GM23248 (cell line): ENCODE measurements at regions not wholly inside any gene's neighbourhood (a gene's known extent, or its start where the extent isn't known, plus 50 kb on each side); places are given as distances from the start of the nearest gene placed in this dataset.

Experiments
- DNase-seq: peaks from one replicate; pipeline ENCODE4 v3.0.0-alpha.2; 2015
- H2AFZ ChIP-seq: fragments of 200-600 bp; sonication (generic); 2 replicates; pipeline ENCODE4 v1.6.1; 2016; ENCODE audit warnings: antibody characterized with exemption
- H3F3A ChIP-seq: fragments of 200-600 bp; sonication (generic); 2 replicates; pipeline ENCODE4 v1.6.1; 2016; ENCODE audit warnings: mild to moderate bottlenecking, antibody characterized with exemption, mixed run types; ENCODE audit not compliant: insufficient read depth
- H3K27ac ChIP-seq: fragments of 200-600 bp; sonication (generic); 2 replicates; pipeline ENCODE4 v1.5.1; 2016; ENCODE audit warnings: mild to moderate bottlenecking
- H3K27me3 ChIP-seq: fragments of 200-600 bp; sonication (generic); replicated peaks from 2 replicates; pipeline ENCODE4 v1.6.1; 2016; ENCODE audit warnings: mild to moderate bottlenecking; ENCODE audit not compliant: insufficient read depth
- H3K36me3 ChIP-seq: fragments of 200-600 bp; sonication (generic); 2 replicates; pipeline ENCODE4 v1.6.1; 2016; ENCODE audit warnings: low read depth, mild to moderate bottlenecking
- H3K4me1 ChIP-seq: fragments of 200-600 bp; sonication (generic); 2 replicates; pipeline ENCODE4 v1.6.1; 2016; ENCODE audit warnings: mild to moderate bottlenecking; ENCODE audit not compliant: insufficient read depth
- H3K4me2 ChIP-seq: fragments of 200-600 bp; sonication (generic); one replicate; pipeline ENCODE4 v1.6.1; 2016; ENCODE audit warnings: mild to moderate bottlenecking; ENCODE audit not compliant: unreplicated experiment
- H3K4me3 ChIP-seq: fragments of 200-600 bp; sonication (generic); 2 replicates; pipeline ENCODE4 v1.5.1; 2016; ENCODE audit warnings: mild to moderate bottlenecking
- H3K79me2 ChIP-seq: fragments of 200-600 bp; sonication (generic); 2 replicates; pipeline ENCODE4 v1.6.1; 2016; ENCODE audit warnings: mild to moderate bottlenecking; ENCODE audit not compliant: insufficient read depth
- H3K9ac ChIP-seq: fragments of 200-600 bp; sonication (generic); 2 replicates; pipeline ENCODE4 v1.6.1; 2016; ENCODE audit warnings: mild to moderate bottlenecking
- H3K9me2 ChIP-seq: fragments of 200-600 bp; sonication (generic); 2 replicates; pipeline ENCODE4 v1.6.1; 2016; ENCODE audit warnings: mixed run types, mild to moderate bottlenecking, moderate library complexity; ENCODE audit not compliant: insufficient read depth
- H3K9me3 ChIP-seq: fragments of 200-600 bp; sonication (generic); one replicate; pipeline ENCODE4 v1.6.1; 2017; ENCODE audit warnings: low read depth
- H4K20me1 ChIP-seq: fragments of 200-600 bp; sonication (generic); 2 replicates; pipeline ENCODE4 v1.6.0; 2016; ENCODE audit not compliant: insufficient read depth
- EZH2 ChIP-seq: fragments of 200-600 bp; sonication (generic); IDR thresholded peaks from 2 replicates; pipeline ENCODE4 v1.6.1; 2018; ENCODE audit warnings: antibody characterized with exemption, mild to moderate bottlenecking; ENCODE audit not compliant: insufficient read depth, poor library complexity, severe bottlenecking
- EZH2phosphoT487 ChIP-seq: fragments of 200-600 bp; sonication (generic); IDR thresholded peaks from 2 replicates; pipeline ENCODE4 v1.6.1; 2018; ENCODE audit warnings: antibody characterized with exemption, moderate library complexity, mild to moderate bottlenecking, low read depth; ENCODE audit not compliant: insufficient read depth
- WGBS, 2 experiments: methylation state at CpG; one replicate each; pipeline ENCODE4 v1.1.6; 2015 to 2017; ENCODE audit warnings: low lambda C conversion rate in 2 of 2, low coverage in 1 of 2; ENCODE audit errors: missing lambda C conversion rate in 2 of 2; 5-methylcytosine and 5-hydroxymethylcytosine counted together
- in situ Hi-C: fragments of 300-500 bp; cut with MboI; formaldehyde crosslinking; loops from 2 replicates; pipeline ENCODE4 v1.15.0; 2020

DNA sequence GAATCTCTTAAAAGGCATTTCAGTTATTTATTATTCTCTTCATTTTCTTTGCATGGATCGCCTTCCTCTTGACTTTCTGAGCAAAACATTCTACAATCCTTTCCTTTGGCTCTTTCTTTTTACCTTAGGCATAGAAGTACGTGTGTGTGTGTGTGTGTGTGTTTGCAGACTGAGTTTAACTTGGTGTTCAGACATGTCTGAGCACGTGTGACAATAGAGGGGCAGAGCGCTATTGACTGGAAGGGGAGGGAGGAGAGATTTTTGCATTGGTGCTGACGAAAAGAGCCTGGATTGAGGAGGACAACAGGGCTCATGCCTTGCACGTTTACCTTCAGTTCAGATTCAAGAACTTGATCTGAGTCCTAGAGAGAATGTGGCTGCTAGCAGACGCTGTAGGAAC, 129.8 kb downstream of the SEC23IP start:
- TF ChIP-seq EZH2phosphoT487 (no peak), EZH2 (no peak)
- H3K9ac ChIP-seq: no peak overlapping the region
- DNase-seq: no peak
- H3F3A ChIP-seq: no peaks in the 10 kb centered on the region
- no peak overlapping the region for H3K4me3 ChIP-seq
- no peaks in the 10 kb centered on the region for H3K9me2 ChIP-seq
- no peaks in the 10 kb centered on the region for H3K4me1 ChIP-seq
- H3K27ac ChIP-seq: no peak overlapping the region
- no peaks in the 10 kb centered on the region for H3K36me3 ChIP-seq
- no peak overlapping the region for H2AFZ ChIP-seq
- no peaks in the 10 kb centered on the region for H4K20me1 ChIP-seq
- no peaks in the 10 kb centered on the region for H3K79me2 ChIP-seq
- no peaks in the 10 kb centered on the region for H3K27me3 ChIP-seq
- no peaks in the 10 kb centered on the region for H3K9me3 ChIP-seq
- in situ Hi-C loops: no loop called here
- H3K4me2 ChIP-seq: no peak overlapping the region
- WGBS, 2 experiments: 22 to 27% methylated on average over 7 of the region's 7 CpGs

- WGBS, 2 experiments: 0 to 13% methylated on average over 1 of the region's 1 CpG
- TF ChIP-seq EZH2phosphoT487 (no peak), EZH2 (no peak)
- no peaks in the 10 kb centered on the region for H3K79me2 ChIP-seq
- H3K36me3 ChIP-seq: no peaks in the 10 kb centered on the region
- DNase-seq: no peak
- in situ Hi-C loops: no loop called here
- H3K4me3 ChIP-seq: no peak overlapping the region
- H3K27me3 ChIP-seq: no peaks in the 10 kb centered on the region
- H2AFZ ChIP-seq: no peak overlapping the region
- no peaks in the 10 kb centered on the region for H3K9me2 ChIP-seq
- no peak overlapping the region for H3K9ac ChIP-seq
- H4K20me1 ChIP-seq: no peaks in the 10 kb centered on the region
- no peak overlapping the region for H3K27ac ChIP-seq
- H3K4me1 ChIP-seq: no peaks in the 10 kb centered on the region
- no peaks in the 10 kb centered on the region for H3K9me3 ChIP-seq
- H3K4me2 ChIP-seq: no peak overlapping the region
- H3F3A ChIP-seq: no peaks in the 10 kb centered on the region
These were observed 141.7 kb downstream of the SEC23IP start for GRCh38 chr10:120034236-120034635.

GRCh38 chr10:120039046-120039445, 146.5 kb downstream of the SEC23IP start:
- Histone ChIP-seq H2AFZ (no peak overlapping the region), H3K4me2 (no peak overlapping the region), H3K9me2 (no peaks in the 10 kb centered on the region), H3K36me3 (no peaks in the 10 kb centered on the region), H3K4me3 (no peak overlapping the region), H3K4me1 (no peaks in the 10 kb centered on the region), H4K20me1 (no peaks in the 10 kb centered on the region), H3F3A (no peaks in the 10 kb centered on the region), H3K9me3 (no peaks in the 10 kb centered on the region), H3K9ac (no peak overlapping the region), H3K27ac (no peak overlapping the region), H3K27me3 (no peaks in the 10 kb centered on the region), H3K79me2 (no peaks in the 10 kb centered on the region)
- in situ Hi-C loops: no loop called here
- DNase-seq: no peak
- TF ChIP-seq EZH2 (no peak), EZH2phosphoT487 (no peak)

DNA sequence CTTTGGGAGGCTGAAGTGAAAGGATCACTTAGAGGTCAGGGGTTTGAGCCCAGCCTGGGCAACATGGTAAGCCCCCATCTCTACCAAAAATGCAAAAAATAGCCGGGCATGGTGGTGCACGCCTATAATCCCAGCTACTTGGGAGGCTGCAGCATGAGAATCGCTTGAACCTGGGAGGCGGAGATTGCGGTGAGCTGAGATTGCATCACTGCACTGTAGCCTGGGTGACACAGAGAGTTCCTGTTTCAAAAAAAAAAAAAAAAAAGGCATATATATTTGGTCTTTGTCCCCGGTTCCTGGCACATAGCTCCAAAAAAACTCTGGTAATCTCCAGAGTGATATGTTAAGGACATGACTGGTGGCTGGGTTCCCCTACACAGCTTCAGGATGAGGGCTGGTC, 147.3 kb downstream of the SEC23IP start:
- Histone ChIP-seq H3K9me3 (no peaks in the 10 kb centered on the region), H3K9me2 (no peaks in the 10 kb centered on the region), H3K4me3 (no peak overlapping the region), H3K79me2 (no peaks in the 10 kb centered on the region), H3K4me1 (no peaks in the 10 kb centered on the region), H2AFZ (no peak overlapping the region), H3K9ac (no peak overlapping the region), H3K27ac (no peak overlapping the region), H4K20me1 (no peaks in the 10 kb centered on the region), H3K36me3 (no peaks in the 10 kb centered on the region), H3K4me2 (no peak overlapping the region), H3F3A (no peaks in the 10 kb centered on the region), H3K27me3 (no peaks in the 10 kb centered on the region)
- TF ChIP-seq EZH2phosphoT487: no peak
- TF ChIP-seq EZH2: no peak
- in situ Hi-C loops: no loop called here
- 49 to 56% methylated on average over 6 of the region's 6 CpGs for WGBS, 2 experiments
- no peak for DNase-seq

DNA sequence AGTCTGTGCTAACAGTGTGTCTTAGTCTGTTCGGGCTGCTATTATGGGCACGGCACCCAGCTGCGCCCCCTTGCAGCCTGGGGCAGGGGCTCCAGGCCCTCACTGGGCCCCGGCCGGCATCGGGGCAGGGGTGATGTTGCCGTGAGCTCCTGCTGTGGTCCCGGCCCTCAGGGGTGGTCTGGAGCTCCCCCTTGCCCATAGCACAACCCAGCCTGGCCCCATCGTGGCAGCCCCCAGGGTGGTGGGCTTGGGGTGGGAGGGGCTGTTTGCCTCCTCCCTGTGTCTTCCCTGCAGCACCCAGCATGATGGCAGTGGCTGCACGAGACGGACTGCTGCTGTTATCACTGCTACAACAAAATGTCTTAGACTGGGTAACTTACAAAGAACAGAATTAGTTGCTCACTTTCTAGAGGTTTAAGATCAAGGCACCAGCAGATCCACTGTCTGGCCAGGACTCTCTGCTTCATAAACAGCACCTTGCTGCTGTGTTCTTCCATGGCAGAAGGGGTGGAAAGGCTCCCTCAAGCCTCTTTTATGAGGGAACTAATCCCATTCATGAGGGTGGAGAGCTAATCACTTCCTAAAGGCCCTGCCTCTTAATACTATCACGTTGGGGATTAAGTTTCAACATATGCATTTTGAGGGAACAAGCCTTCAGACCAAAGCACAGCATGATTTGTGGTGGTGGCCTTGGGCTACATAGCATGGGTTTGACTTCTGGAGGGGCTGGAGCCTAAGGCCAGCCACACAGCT, 149.5 kb downstream of the SEC23IP start:
- TF ChIP-seq EZH2phosphoT487: no peak
- no peak overlapping the region for H2AFZ ChIP-seq
- H3K27me3 ChIP-seq: no peaks in the 10 kb centered on the region
- no peaks in the 10 kb centered on the region for H3F3A ChIP-seq
- H3K4me3 ChIP-seq: no peak overlapping the region
- no peak for DNase-seq
- H4K20me1 ChIP-seq: no peaks in the 10 kb centered on the region
- H3K4me2 ChIP-seq: no peak overlapping the region
- no peaks in the 10 kb centered on the region for H3K36me3 ChIP-seq
- H3K27ac ChIP-seq: no peak overlapping the region
- no peaks in the 10 kb centered on the region for H3K79me2 ChIP-seq
- WGBS, 2 experiments: 33% methylated on average over 11 to 12 of the region's 12 CpGs
- H3K9me2 ChIP-seq: no peaks in the 10 kb centered on the region
- H3K4me1 ChIP-seq: no peaks in the 10 kb centered on the region
- no peak overlapping the region for H3K9ac ChIP-seq
- no peaks in the 10 kb centered on the region for H3K9me3 ChIP-seq
- in situ Hi-C loops: no loop called here
